A673 (cell line): ENCODE measurements at regions not wholly inside any gene's neighbourhood (a gene's known extent, or its start where the extent isn't known, plus 50 kb on each side); places are given as distances from the start of the nearest gene placed in this dataset.

Source experiments
- BruUV-seq: library from RNA; stranded (reverse); fragments of 400-500 nt; replicated peaks from 2 replicates; lab custom pipeline; 2021; lab: Mats Ljungman, UMichigan
- CTCF ChIA-PET: fragments of 300-600 bp; sonication (Branson Sonifier 250); formaldehyde crosslinking; loops from one replicate; lab custom pipeline; 2022; ENCODE audit warnings: antibody characterized with exemption; lab: Charles Lee
- POLR2A ChIA-PET: fragments of 300-600 bp; sonication (Branson Sonifier 250); formaldehyde crosslinking; loops from one replicate; lab custom pipeline; 2022; ENCODE audit warnings: antibody characterized with exemption; ENCODE audit not compliant: low non-redundant PET; lab: Charles Lee
- DNase-seq: peaks from one replicate; pipeline ENCODE4 v3.0.0-alpha.2; 2015; ENCODE audit warnings: low spot score
- H3K27ac ChIP-seq: fragments of 200-600 bp; sonication (generic); 2 replicates; pipeline ENCODE4 v1.5.1; 2016; ENCODE audit warnings: mixed run types, low read depth, mild to moderate bottlenecking, mixed read lengths, antibody characterized with exemption, low read length; ENCODE audit not compliant: poor library complexity, severe bottlenecking
- H3K27me3 ChIP-seq: fragments of 200-600 bp; sonication (generic); replicated peaks from 2 replicates; pipeline ENCODE4 v1.6.1; 2017; ENCODE audit warnings: mixed run types, low read depth, mild to moderate bottlenecking, mixed read lengths, antibody characterized with exemption, low read length; ENCODE audit not compliant: insufficient read depth, poor library complexity
- H3K36me3 ChIP-seq: fragments of 200-600 bp; sonication (generic); 2 replicates; pipeline ENCODE4 v1.6.1; 2016; ENCODE audit warnings: mixed run types, mild to moderate bottlenecking, mixed read lengths, antibody characterized with exemption, low read length; ENCODE audit not compliant: insufficient read depth, poor library complexity, severe bottlenecking
- H3K4me1 ChIP-seq: fragments of 200-600 bp; sonication (generic); 2 replicates; pipeline ENCODE4 v1.6.1; 2017; ENCODE audit warnings: mixed run types, mild to moderate bottlenecking, mixed read lengths, antibody characterized with exemption, low read length; ENCODE audit not compliant: insufficient read depth, poor library complexity, severe bottlenecking
- H3K4me3 ChIP-seq: fragments of 200-600 bp; sonication (generic); 2 replicates; pipeline ENCODE4 v1.5.1; 2016; ENCODE audit warnings: low read depth, mixed run types, mild to moderate bottlenecking, mixed read lengths, low read length; ENCODE audit not compliant: poor library complexity, severe bottlenecking
- H3K9me3 ChIP-seq: fragments of 200-600 bp; sonication (generic); 2 replicates; pipeline ENCODE4 v1.6.1; 2016; ENCODE audit warnings: mixed run types, low read depth, mild to moderate bottlenecking, mixed read lengths, antibody characterized with exemption, low read length; ENCODE audit not compliant: poor library complexity, severe bottlenecking
- CTCF ChIP-seq: fragments of 300-800, 200-600 bp; sonication (generic); conservative IDR thresholded peaks from 2 replicates; pipeline ENCODE4 v1.5.1; 2017; ENCODE audit warnings: low read depth, mild to moderate bottlenecking, antibody characterized with exemption, low read length, moderate library complexity, mixed read lengths
- EZH2 ChIP-seq: fragments of 200-600 bp; sonication (generic); IDR thresholded peaks from 2 replicates; pipeline ENCODE4 v1.6.1; 2017; ENCODE audit warnings: borderline replicate concordance, low read depth, mild to moderate bottlenecking, mixed read lengths, antibody characterized with exemption, low read length; ENCODE audit not compliant: poor library complexity, severe bottlenecking
- intact Hi-C: fragments of 100-400 bp; cut with micrococcal nuclease; formaldehyde crosslinking; loops from one replicate; pipeline ENCODE4 v1.10.0; 2022; ENCODE audit not compliant: unreplicated experiment

- CTCF ChIA-PET, result no interaction called here
Measured at GRCh38 chr11:116333001-116333535, 439.7 kb downstream of the BUD13 start.

GRCh38 chr11:116332391-116332790, 440.4 kb downstream of the BUD13 start:
- TF ChIP-seq CTCF (no peak), EZH2 (no peak)
- CTCF ChIA-PET, result no interaction called here

More at GRCh38 chr11:116333001-116333535, 439.7 kb downstream of the BUD13 start:
- intact Hi-C loops, result no loop called here
- H3K36me3 ChIP-seq, result no peaks in the 10 kb centered on the region
- H3K27me3 ChIP-seq, result no peaks in the 10 kb centered on the region
- H3K4me1 ChIP-seq, result no peaks in the 10 kb centered on the region
- POLR2A ChIA-PET, result no interaction called here
- DNase-seq, result no peak
- TF ChIP-seq EZH2 (no peak), CTCF (no peak)
- no TSS peak for BruUV-seq
- no peaks in the 10 kb centered on the region for H3K9me3 ChIP-seq
- H3K27ac ChIP-seq, result no peak overlapping the region
- no peak overlapping the region for H3K4me3 ChIP-seq

GRCh38 chr11:116331381-116331780, 441.4 kb downstream of the BUD13 start:
- no peak overlapping the region for H3K27ac ChIP-seq
- no peak for TF ChIP-seq CTCF
- no peak for TF ChIP-seq EZH2
- intact Hi-C loops, result no loop called here
- POLR2A ChIA-PET, result no interaction called here
- no TSS peak for BruUV-seq
- no peak overlapping the region for H3K4me3 ChIP-seq
- H3K27me3 ChIP-seq, result no peaks in the 10 kb centered on the region
- H3K9me3 ChIP-seq, result no peaks in the 10 kb centered on the region
- no peak for DNase-seq
- no peaks in the 10 kb centered on the region for H3K4me1 ChIP-seq
- H3K36me3 ChIP-seq, result no peaks in the 10 kb centered on the region
- CTCF ChIA-PET, result no interaction called here

More at GRCh38 chr11:116332391-116332790, 440.4 kb downstream of the BUD13 start:
- no peaks in the 10 kb centered on the region for H3K9me3 ChIP-seq
- no peak overlapping the region for H3K4me3 ChIP-seq
- no peaks in the 10 kb centered on the region for H3K4me1 ChIP-seq
- BruUV-seq, result no TSS peak
- POLR2A ChIA-PET, result no interaction called here
- intact Hi-C loops, result no loop called here
- no peaks in the 10 kb centered on the region for H3K36me3 ChIP-seq
- no peak overlapping the region for H3K27ac ChIP-seq
- no peaks in the 10 kb centered on the region for H3K27me3 ChIP-seq
- DNase-seq, result no peak
